GM19372 (cell line): ENCODE measurements at regions not wholly inside any gene's neighbourhood (a gene's known extent, or its start where the extent isn't known, plus 50 kb on each side); places are given as distances from the start of the nearest gene placed in this dataset.
"Not testable (repeated sequence)": the region's sequence is repeated elsewhere in the genome, so short reads cannot be mapped to it uniquely, and the experiment has no call there.

Source experiments
- ATAC-seq: cut with Tn5 transposase; IDR thresholded peaks from one replicate; pipeline ENCODE4 v1.9.1; 2021; ENCODE audit warnings: mild to moderate bottlenecking, low read depth, moderate library complexity; ENCODE audit not compliant: unreplicated experiment

DNA sequence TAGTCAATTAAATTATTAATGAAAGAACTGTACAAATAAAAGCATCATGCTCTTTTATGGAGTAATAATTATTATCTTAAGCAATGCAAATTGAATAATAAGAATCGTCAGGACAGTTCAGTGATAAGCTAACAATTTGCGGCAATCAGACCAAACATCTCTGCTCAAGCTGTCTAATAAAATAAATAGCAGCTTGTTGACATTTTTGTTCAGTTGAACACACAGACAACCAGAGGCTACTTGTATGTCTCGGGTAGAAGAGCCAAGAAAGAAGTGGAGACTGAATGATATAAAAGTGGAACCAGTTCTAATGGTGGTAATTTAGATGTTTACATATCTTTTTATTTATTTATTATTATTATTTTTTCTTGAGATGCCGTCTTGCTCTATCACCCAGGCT lies 57.4 kb upstream of the FOXN3 start:
- ATAC-seq: no peak

DNA sequence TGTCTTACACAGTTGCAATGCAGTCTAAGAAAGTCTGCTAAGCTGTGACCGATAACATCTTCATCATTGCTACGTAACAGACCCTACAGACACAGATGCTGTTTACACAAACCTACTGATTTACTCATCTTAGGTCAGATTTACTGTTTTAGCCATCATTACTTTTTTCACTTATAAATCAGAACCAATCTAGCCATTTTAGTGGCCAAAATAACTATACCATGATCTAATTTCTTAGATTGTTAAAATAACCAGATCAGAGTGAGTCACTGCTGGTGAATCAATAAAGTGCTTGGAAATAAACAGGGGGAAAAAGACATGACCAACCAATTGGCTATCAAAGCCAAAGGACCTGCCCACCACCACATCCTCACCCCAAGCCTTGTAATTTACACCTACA lies 57.0 kb upstream of the FOXN3 start:
- ATAC-seq: no peak

DNA sequence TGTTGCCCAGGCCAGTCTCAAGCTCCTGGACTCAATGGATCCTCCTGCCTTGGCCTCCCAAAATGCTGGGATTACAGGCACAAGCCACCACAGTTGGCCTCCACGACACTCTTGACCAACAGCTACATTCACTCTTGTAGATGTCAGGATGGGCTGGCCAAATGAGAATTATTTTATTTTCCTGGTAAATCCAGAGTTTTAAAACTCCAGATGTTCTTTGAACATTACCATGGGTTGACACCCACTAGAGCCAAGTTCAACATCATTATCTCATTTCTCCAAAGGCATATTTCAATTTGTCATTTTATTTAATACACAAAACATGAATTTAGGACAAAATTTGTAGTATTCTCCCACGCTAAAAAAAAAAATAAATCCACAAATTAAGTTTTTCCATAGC lies 56.5 kb upstream of the FOXN3 start:
- ATAC-seq: no peak

DNA sequence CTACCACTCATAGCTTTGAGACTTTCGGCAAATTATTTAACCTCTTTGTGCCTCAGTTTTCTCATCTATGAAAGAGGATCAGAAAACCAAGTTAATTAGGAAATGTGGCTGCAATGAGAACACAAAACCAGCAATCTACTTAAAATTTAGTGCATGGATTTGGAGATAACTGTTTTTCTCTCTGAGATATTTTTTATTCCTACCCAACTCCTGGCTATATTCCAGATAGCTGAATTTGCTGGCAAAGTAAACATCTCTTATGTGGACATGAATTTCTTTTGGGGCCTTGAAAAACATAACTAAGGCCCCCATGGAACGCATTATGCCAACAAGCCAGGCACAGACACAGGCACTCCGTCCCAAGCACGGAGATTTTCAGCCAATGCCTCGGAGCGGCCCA lies 53.4 kb upstream of the FOXN3 start:
- no peak for ATAC-seq

DNA sequence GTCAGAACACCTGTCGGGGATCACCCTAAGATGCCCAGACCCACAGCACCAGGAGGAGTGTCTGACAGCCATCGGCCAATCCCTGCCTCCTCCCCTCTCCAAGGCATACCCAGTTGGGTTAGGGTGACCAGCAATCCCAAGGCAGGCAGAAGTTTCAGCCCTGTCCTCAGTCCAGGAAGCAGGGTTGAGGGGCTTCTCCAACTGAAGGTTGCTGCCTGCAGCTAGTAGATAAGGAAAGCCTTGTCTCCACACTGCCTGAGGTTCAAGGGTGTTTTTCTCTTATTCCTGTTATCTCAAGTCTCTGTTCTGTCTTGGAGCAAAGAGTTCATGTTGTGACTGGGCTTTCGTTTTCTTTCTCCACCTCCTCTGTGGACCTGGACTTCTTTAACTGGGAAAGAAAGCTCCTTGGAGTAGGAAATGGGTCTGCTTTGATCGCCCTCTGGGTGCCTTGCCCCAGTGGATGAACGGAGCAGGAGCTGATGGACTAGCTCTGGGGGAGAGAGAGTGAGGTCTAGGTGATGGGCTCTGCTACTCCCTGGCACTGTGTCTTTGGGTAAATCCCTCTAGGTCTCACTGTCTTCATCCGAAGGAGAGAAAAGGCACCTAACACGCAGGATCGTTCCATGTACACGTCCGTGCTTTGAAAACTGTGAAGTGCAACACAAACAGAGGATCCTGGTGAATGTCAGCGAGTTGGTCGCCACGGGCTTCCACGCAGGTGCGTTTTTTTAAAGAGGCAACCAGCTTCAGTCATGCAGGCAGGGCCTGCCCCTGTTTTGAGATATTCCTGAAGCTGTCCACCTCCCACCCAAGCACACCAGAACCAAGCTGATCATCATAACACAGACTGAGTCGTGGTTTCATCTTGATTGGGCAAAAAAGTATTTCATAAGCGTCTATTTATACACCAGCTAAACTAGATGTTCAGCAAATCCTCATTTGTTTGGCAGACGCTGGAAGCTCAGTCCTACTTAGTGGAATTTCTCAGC lies 52.5 kb upstream of the FOXN3 start:
- ATAC-seq: no peak

DNA sequence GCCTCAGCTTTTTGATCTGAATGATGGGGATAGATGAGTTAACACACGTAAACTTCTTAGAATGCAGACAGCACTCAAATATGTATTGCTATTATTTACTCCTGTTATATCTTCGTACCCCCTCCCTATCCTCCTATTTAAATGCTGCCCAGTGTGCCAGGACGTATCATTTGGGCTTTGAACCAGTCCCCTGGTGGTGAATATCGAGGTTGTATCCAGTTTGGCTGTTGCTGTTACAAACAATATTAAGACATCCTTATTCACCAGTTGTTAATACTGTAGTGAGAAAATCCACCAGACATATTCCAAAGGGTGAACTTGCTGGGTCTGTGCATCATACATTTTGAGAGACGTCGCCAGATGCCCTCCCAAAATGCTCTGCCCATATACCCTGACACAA lies 51.5 kb upstream of the FOXN3 start:
- no peak for ATAC-seq

DNA sequence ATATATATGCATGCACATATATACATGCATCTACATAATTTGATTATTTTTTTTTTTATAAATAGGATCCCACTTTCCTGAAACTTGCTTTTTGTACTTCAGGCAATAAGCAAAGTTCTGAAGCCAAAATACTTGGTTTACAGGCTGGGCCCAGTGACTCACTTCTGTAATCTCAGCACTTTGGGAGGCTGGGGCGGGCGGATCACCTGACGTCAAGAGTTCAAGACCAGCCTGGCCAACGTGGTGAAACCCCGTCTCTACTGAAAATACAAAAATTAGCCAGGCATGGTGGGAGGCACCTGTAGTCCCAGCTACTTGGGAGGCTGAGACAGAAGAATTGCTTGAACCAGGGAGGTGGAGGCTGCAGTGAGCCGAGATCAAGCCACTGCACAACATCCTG lies 51.0 kb upstream of the FOXN3 start:
- ATAC-seq: not testable (repeated sequence)

GRCh38 chr14:89466944-89467343 lies 49.9 kb upstream of the FOXN3 start:
- ATAC-seq: no peak
